CD14-positive monocyte (primary cell): ENCODE measurements at regions not wholly inside any gene's neighbourhood (a gene's known extent, or its start where the extent isn't known, plus 50 kb on each side); places are given as distances from the start of the nearest gene placed in this dataset.

Source experiments
- DNase-seq, 3 donors: peaks; one replicate each; pipeline ENCODE4 v3.0.0-alpha.2; 2011 to 2022
- H2AFZ ChIP-seq: 2 replicates; pipeline ENCODE4 v1.6.0; 2012; ENCODE audit warnings: mild to moderate bottlenecking, low read depth, low read length, inconsistent platforms; ENCODE audit not compliant: insufficient read depth, poor library complexity, severe bottlenecking
- H3K27ac ChIP-seq, 2 donors: 1 replicate in 1 of 2; 2 replicates in 1 of 2; pipeline ENCODE4 v1.5.1; 2012 to 2013; ENCODE audit warnings: low read length in 2 of 2, control low read depth in 1 of 2, inconsistent platforms in 1 of 2, low read depth in 1 of 2, mild to moderate bottlenecking in 1 of 2
- H3K27me3 ChIP-seq, 2 donors: one replicate each; pipeline versions ENCODE4 v1.6.0 to v1.6.1; 2011 to 2013; ENCODE audit warnings: low read length in 2 of 2; ENCODE audit not compliant: control insufficient read depth in 2 of 2, insufficient read depth in 2 of 2
- H3K36me3 ChIP-seq, 2 donors: replicated peaks in 1 of 2; 1 replicate in 1 of 2; 2 replicates in 1 of 2; pipeline versions ENCODE4 v1.5.1 to v1.6.1; 2012 to 2013; ENCODE audit warnings: low read length in 2 of 2, control low read depth in 1 of 2, inconsistent platforms in 1 of 2, mild to moderate bottlenecking in 1 of 2; ENCODE audit not compliant: insufficient read depth in 2 of 2, control insufficient read depth in 1 of 2
- H3K4me1 ChIP-seq, 2 donors: 1 replicate in 1 of 2; 2 replicates in 1 of 2; pipeline versions ENCODE4 v1.5.1 to v1.6.1; 2012 to 2013; ENCODE audit warnings: low read length in 2 of 2, control low read depth in 1 of 2, inconsistent platforms in 1 of 2, mild to moderate bottlenecking in 1 of 2, moderate library complexity in 1 of 2; ENCODE audit not compliant: insufficient read depth in 2 of 2, control insufficient read depth in 1 of 2
- H3K4me2 ChIP-seq: replicated peaks from 2 replicates; pipeline ENCODE3; 2012; ENCODE audit warnings: low read length, moderate library complexity, mild to moderate bottlenecking; ENCODE audit not compliant: poor library complexity, severe bottlenecking; ENCODE audit errors: extremely low read depth
- H3K4me3 ChIP-seq, 3 experiments: fragments of 200-600 bp in 1 of 3; sonication (generic) in 1 of 3; replicated peaks in 1 of 3; 1 replicate in 2 of 3; 2 replicates in 1 of 3; pipeline ENCODE4 v1.5.1; 2011 to 2013; ENCODE audit warnings: low read length in 3 of 3, mild to moderate bottlenecking in 3 of 3, control low read depth in 2 of 3, low read depth in 2 of 3, inconsistent platforms in 1 of 3, moderate library complexity in 1 of 3
- H3K79me2 ChIP-seq: 2 replicates; pipeline ENCODE4 v1.6.0; 2012; ENCODE audit warnings: mild to moderate bottlenecking, control low read depth, inconsistent platforms, low read length, moderate library complexity; ENCODE audit not compliant: insufficient read depth
- H3K9ac ChIP-seq: 2 replicates; pipeline ENCODE4 v1.6.0; 2017; ENCODE audit warnings: low read length, mild to moderate bottlenecking; ENCODE audit not compliant: insufficient read depth, poor library complexity, severe bottlenecking
- H3K9me3 ChIP-seq, 2 donors: replicated peaks in 1 of 2; 1 replicate in 1 of 2; 2 replicates in 1 of 2; pipeline versions ENCODE4 v1.5.1 to v1.6.1; 2012 to 2013; ENCODE audit warnings: low read length in 2 of 2, control low read depth in 1 of 2; ENCODE audit not compliant: control insufficient read depth in 1 of 2, insufficient read depth in 1 of 2
- H4K20me1 ChIP-seq: 2 replicates; pipeline ENCODE4 v1.6.0; 2012; ENCODE audit warnings: mild to moderate bottlenecking, low read length, control low read depth, moderate library complexity; ENCODE audit not compliant: insufficient read depth
- H3K27ac Mint-ChIP-seq, 7 donors: one replicate each; pipeline ENCODE4 v1.8.0; 2020; ENCODE audit warnings: mild to moderate bottlenecking in 7 of 7, mixed read lengths in 7 of 7, moderate library complexity in 6 of 7, inconsistent platforms in 2 of 7
- H3K27me3 Mint-ChIP-seq, 3 donors: one replicate each; pipeline ENCODE4 v1.8.0; 2021 to 2022; ENCODE audit warnings: low read depth in 3 of 3, mild to moderate bottlenecking in 3 of 3, mixed read lengths in 3 of 3, moderate library complexity in 3 of 3, inconsistent platforms in 1 of 3
- H3K36me3 Mint-ChIP-seq, 2 donors: one replicate each; pipeline ENCODE4 v1.8.0; 2020; ENCODE audit warnings: mixed read lengths in 2 of 2, inconsistent platforms in 1 of 2, mild to moderate bottlenecking in 1 of 2
- H3K4me1 Mint-ChIP-seq: one replicate; pipeline ENCODE4 v1.8.0; 2020; ENCODE audit warnings: mild to moderate bottlenecking, mixed read lengths
- H3K4me3 Mint-ChIP-seq, 2 donors: one replicate each; pipeline ENCODE4 v1.8.0; 2020; ENCODE audit warnings: mild to moderate bottlenecking in 2 of 2, mixed read lengths in 2 of 2, moderate library complexity in 1 of 2
- H3K9me3 Mint-ChIP-seq, 7 donors: one replicate each; pipeline ENCODE4 v1.8.0; 2020 to 2022; ENCODE audit warnings: mixed read lengths in 7 of 7, mild to moderate bottlenecking in 6 of 7, moderate library complexity in 6 of 7, inconsistent platforms in 2 of 7
- WGBS: methylation state at CpG from one replicate; pipeline ENCODE4 v1.1.5; 2013; ENCODE audit warnings: missing lambda C conversion rate; ENCODE audit not compliant: insufficient coverage; 5-methylcytosine and 5-hydroxymethylcytosine counted together
- intact Hi-C, 2 donors: fragments of 100-400 bp; cut with micrococcal nuclease; formaldehyde crosslinking; loops; one replicate each; pipeline versions ENCODE4 v1.15.0 to v1.15.1; 2023
- TF ChIP-seq, protein P1 (sequence below): fragments of 200-600 bp; IDR thresholded peaks from one replicate; pipeline ENCODE4 v1.8.0; 2022; ENCODE audit warnings: antibody characterized with exemption, mild to moderate bottlenecking

DNA sequence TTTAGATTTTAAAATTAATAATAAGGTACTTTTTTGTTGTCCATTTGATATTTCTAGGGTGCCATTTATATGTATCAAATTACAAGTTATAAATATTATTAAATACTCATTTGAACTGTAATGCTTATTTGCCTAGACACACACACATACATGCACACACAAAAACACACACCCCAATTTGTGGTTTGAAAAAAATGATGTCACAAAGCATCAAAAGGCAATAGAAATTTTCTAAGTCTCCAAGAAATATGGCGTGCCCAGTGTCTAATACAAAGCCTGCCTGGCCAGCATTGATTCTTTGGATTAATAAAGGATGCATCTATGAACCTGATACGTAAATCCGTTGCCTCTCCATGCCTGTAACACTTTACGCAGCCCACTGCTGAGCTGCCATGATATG, 252.8 kb upstream of the BLID start:
- no peak overlapping the region for H3K9ac ChIP-seq
- Mint-ChIP-seq H3K36me3 (no peaks in the 10 kb centered on the region), H3K27me3 (peaks cover 0 to 5% (median 2%) of the 10 kb centered on the region in 3 donors), H3K4me3 (no peak overlapping the region), H3K27ac (no peak overlapping the region), H3K9me3 (no peaks in the 10 kb centered on the region), H3K4me1 (peaks cover 3% of the 10 kb centered on the region)
- 71% methylated on average over 1 of the region's 4 CpGs for WGBS
- TF ChIP-seq, protein P1, sequence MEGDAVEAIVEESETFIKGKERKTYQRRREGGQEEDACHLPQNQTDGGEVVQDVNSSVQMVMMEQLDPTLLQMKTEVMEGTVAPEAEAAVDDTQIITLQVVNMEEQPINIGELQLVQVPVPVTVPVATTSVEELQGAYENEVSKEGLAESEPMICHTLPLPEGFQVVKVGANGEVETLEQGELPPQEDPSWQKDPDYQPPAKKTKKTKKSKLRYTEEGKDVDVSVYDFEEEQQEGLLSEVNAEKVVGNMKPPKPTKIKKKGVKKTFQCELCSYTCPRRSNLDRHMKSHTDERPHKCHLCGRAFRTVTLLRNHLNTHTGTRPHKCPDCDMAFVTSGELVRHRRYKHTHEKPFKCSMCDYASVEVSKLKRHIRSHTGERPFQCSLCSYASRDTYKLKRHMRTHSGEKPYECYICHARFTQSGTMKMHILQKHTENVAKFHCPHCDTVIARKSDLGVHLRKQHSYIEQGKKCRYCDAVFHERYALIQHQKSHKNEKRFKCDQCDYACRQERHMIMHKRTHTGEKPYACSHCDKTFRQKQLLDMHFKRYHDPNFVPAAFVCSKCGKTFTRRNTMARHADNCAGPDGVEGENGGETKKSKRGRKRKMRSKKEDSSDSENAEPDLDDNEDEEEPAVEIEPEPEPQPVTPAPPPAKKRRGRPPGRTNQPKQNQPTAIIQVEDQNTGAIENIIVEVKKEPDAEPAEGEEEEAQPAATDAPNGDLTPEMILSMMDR = no peak
- no peaks in the 10 kb centered on the region for H3K36me3 ChIP-seq
- no peak overlapping the region for H3K4me3 ChIP-seq
- no peak overlapping the region for H3K4me2 ChIP-seq
- no peaks in the 10 kb centered on the region for H3K27me3 ChIP-seq
- H3K9me3 ChIP-seq = no peaks in the 10 kb centered on the region
- intact Hi-C loops = no loop called here
- no peak overlapping the region for H3K27ac ChIP-seq
- H4K20me1 ChIP-seq = no peaks in the 10 kb centered on the region
- no peaks in the 10 kb centered on the region for H3K4me1 ChIP-seq
- no peak overlapping the region for H2AFZ ChIP-seq
- H3K79me2 ChIP-seq = no peaks in the 10 kb centered on the region
- DNase-seq = no peak

DNA sequence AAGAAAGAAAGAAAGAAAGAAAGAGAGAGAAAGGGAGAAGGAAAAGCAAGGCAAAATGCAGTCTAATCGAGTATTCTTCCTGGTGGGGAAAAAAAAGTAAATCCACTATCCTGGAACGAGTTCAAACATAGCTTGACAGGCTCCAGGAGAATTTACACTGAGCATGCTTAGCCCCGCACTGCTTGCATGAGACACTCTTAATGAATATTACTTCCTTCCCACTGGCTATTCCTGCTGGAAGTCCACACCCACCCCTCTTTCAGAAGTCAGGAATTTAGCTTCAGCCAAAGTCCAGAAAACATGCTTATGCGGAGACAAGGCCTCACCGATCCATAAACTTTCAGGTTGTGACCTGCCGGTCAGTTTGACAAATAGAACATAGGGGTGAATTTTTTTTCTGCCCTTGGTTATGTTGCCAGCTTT, 251.8 kb upstream of the BLID start:
- H3K4me1 Mint-ChIP-seq = peaks cover 5% of the 10 kb centered on the region
- Histone ChIP-seq H3K4me1 (peaks cover 0 to 3% of the 10 kb centered on the region in 2 donors), H3K9ac (no peak overlapping the region), H3K9me3 (no peaks in the 10 kb centered on the region), H2AFZ (no peak overlapping the region), H3K27me3 (no peaks in the 10 kb centered on the region), H3K4me3 (no peak overlapping the region), H3K36me3 (no peaks in the 10 kb centered on the region), H4K20me1 (no peaks in the 10 kb centered on the region), H3K79me2 (no peaks in the 10 kb centered on the region), H3K27ac (no peak overlapping the region), H3K4me2 (no peak overlapping the region)
- no peaks in the 10 kb centered on the region for H3K9me3 Mint-ChIP-seq
- no peaks in the 10 kb centered on the region for H3K36me3 Mint-ChIP-seq
- intact Hi-C loops = no loop called here
- no peak overlapping the region for H3K4me3 Mint-ChIP-seq
- H3K27me3 Mint-ChIP-seq = peaks cover 2 to 5% (median 2%) of the 10 kb centered on the region in 3 donors
- WGBS = 92% methylated on average over 3 of the region's 6 CpGs
- DNase-seq = no peak
- H3K27ac Mint-ChIP-seq = no peak overlapping the region
- TF ChIP-seq, protein P1 = no peak
